K562 (cell line): ENCODE measurements at regions not wholly inside any gene's neighbourhood (a gene's known extent, or its start where the extent isn't known, plus 50 kb on each side); places are given as distances from the start of the nearest gene placed in this dataset.
"Not testable (repeated sequence)": the region's sequence is repeated elsewhere in the genome, so short reads cannot be mapped to it uniquely, and the experiment has no call there.

Experiments used
- JUNB ChIP-seq: fragments of 450-650 bp; formaldehyde crosslinking; conservative IDR thresholded peaks from 2 replicates; pipeline ENCODE4 v1.4.0; 2020; ENCODE audit warnings: mild to moderate bottlenecking
- TF ChIP-seq, protein P1 (sequence below), 3 experiments: IDR thresholded peaks in 2 of 3; conservative IDR thresholded peaks in 1 of 3; 2 replicates each; pipeline ENCODE4 v1.5.1; 2011 to 2012; ENCODE audit warnings: low read length in 3 of 3, mild to moderate bottlenecking in 3 of 3, control low read depth in 2 of 3, improper control_type of control experiment in 1 of 3, inconsistent platforms in 1 of 3, low read depth in 1 of 3, mixed read lengths in 1 of 3, moderate library complexity in 1 of 3; ENCODE audit not compliant: insufficient read depth in 2 of 3

GRCh38 chr5:71289946-71290345 lies 165.5 kb upstream of the BDP1 start:
- not testable (repeated sequence) for TF ChIP-seq JUNB (CRISPR knock-in tag)
- TF ChIP-seq, protein P1, sequence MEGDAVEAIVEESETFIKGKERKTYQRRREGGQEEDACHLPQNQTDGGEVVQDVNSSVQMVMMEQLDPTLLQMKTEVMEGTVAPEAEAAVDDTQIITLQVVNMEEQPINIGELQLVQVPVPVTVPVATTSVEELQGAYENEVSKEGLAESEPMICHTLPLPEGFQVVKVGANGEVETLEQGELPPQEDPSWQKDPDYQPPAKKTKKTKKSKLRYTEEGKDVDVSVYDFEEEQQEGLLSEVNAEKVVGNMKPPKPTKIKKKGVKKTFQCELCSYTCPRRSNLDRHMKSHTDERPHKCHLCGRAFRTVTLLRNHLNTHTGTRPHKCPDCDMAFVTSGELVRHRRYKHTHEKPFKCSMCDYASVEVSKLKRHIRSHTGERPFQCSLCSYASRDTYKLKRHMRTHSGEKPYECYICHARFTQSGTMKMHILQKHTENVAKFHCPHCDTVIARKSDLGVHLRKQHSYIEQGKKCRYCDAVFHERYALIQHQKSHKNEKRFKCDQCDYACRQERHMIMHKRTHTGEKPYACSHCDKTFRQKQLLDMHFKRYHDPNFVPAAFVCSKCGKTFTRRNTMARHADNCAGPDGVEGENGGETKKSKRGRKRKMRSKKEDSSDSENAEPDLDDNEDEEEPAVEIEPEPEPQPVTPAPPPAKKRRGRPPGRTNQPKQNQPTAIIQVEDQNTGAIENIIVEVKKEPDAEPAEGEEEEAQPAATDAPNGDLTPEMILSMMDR (IDR thresholded peaks at IDR 0.05 in 2 of 3, conservative IDR thresholded peaks at IDR 0.05 in 1 of 3; ENCODE audit: insufficient read depth in 2 of 3, low read depth in 1 of 3, low read length in 3 of 3): not testable (repeated sequence)
